ENCODE measurements at regions not wholly inside any gene's neighbourhood (a gene's known extent, or its start where the extent isn't known, plus 50 kb on each side); places are given as distances from the start of the nearest gene placed in this dataset.

GRCh38 chr2:38230756-38231155, 146.3 kb downstream of the ATL2 start:
- no peak for TF ChIP-seq CTCF (IDR thresholded peaks at IDR 0.05)
- no peaks in the 10 kb centered on the region for H3K27me3 ChIP-seq
- H3K36me3 ChIP-seq: no peaks in the 10 kb centered on the region
- DNase-seq (ENCODE audit: low spot score in 2 of 2): no peak
- peaks cover 0 to 6% of the 10 kb centered on the region in 2 donors for H3K4me1 ChIP-seq
- no peak overlapping the region for H3K4me3 ChIP-seq
- H3K9me3 ChIP-seq: no peaks in the 10 kb centered on the region
- intact Hi-C loops (cut with DNase I): loop anchor here (5.0 kb wide), 1 partner anchor 108 kb away; no protein-coding TSS in a partner anchor
- no peak overlapping the region for H3K27ac ChIP-seq

- intact Hi-C loops (cut with DNase I): no loop called here
These were observed 148.3 kb downstream of the ATL2 start for GRCh38 chr2:38228753-38229152.

GRCh38 chr2:38224821-38225437, 149.0 kb upstream of the CYP1B1 start:
- Histone ChIP-seq H3K27ac (no peak overlapping the region), H3K36me3 (no peaks in the 10 kb centered on the region), H3K9me3 (no peaks in the 10 kb centered on the region), H3K4me3 (no peak overlapping the region), H3K27me3 (no peaks in the 10 kb centered on the region), H3K4me1 (no peaks in the 10 kb centered on the region)
- TF ChIP-seq CTCF (IDR thresholded peaks at IDR 0.05): no peak
- intact Hi-C loops (cut with DNase I): no loop called here
- no peak for DNase-seq (ENCODE audit: low spot score in 2 of 2)

More at GRCh38 chr2:38228753-38229152, 148.3 kb downstream of the ATL2 start:
- DNase-seq (ENCODE audit: low spot score in 2 of 2): no peak
- Histone ChIP-seq H3K27ac (no peak overlapping the region), H3K36me3 (no peaks in the 10 kb centered on the region), H3K27me3 (no peaks in the 10 kb centered on the region), H3K9me3 (no peaks in the 10 kb centered on the region), H3K4me3 (no peak overlapping the region), H3K4me1 (peaks cover 0 to 6% of the 10 kb centered on the region in 2 donors)
- no peak for TF ChIP-seq CTCF (IDR thresholded peaks at IDR 0.05)

- H3K36me3 ChIP-seq: no peaks in the 10 kb centered on the region
- no peaks in the 10 kb centered on the region for H3K4me1 ChIP-seq
- no peak for DNase-seq (ENCODE audit: low spot score in 2 of 2)
- H3K27ac ChIP-seq: no peak overlapping the region
- no peak overlapping the region for H3K4me3 ChIP-seq
- H3K27me3 ChIP-seq: no peaks in the 10 kb centered on the region
- H3K9me3 ChIP-seq: no peaks in the 10 kb centered on the region
- TF ChIP-seq CTCF (IDR thresholded peaks at IDR 0.05): no peak
- intact Hi-C loops (cut with DNase I): no loop called here
These were observed 148.2 kb upstream of the CYP1B1 start for GRCh38 chr2:38224181-38224580.

GRCh38 chr2:38223256-38223655, 147.3 kb upstream of the CYP1B1 start:
- Histone ChIP-seq H3K27me3 (no peaks in the 10 kb centered on the region), H3K4me3 (no peak overlapping the region), H3K4me1 (no peaks in the 10 kb centered on the region), H3K9me3 (no peaks in the 10 kb centered on the region), H3K27ac (no peak overlapping the region), H3K36me3 (no peaks in the 10 kb centered on the region)
- intact Hi-C loops (cut with DNase I): no loop called here
- TF ChIP-seq CTCF (IDR thresholded peaks at IDR 0.05): no peak
- DNase-seq (ENCODE audit: low spot score in 2 of 2): no peak

GRCh38 chr2:38220164-38220563, 144.2 kb upstream of the CYP1B1 start:
- intact Hi-C loops (cut with DNase I): no loop called here
- no peak for TF ChIP-seq CTCF (IDR thresholded peaks at IDR 0.05)
- no peaks in the 10 kb centered on the region for H3K36me3 ChIP-seq

More at GRCh38 chr2:38220164-38220563, 144.2 kb upstream of the CYP1B1 start:
- H3K4me1 ChIP-seq: no peaks in the 10 kb centered on the region
- H3K9me3 ChIP-seq: no peaks in the 10 kb centered on the region
- H3K27ac ChIP-seq: no peak overlapping the region
- DNase-seq (ENCODE audit: low spot score in 2 of 2): no peak
- H3K4me3 ChIP-seq: no peak overlapping the region
- H3K27me3 ChIP-seq: no peaks in the 10 kb centered on the region

All from ascending aorta (tissue), 2 donors.